Superior temporal gyrus (tissue), 1 donor: ENCODE measurements at regions not wholly inside any gene's neighbourhood (a gene's known extent, or its start where the extent isn't known, plus 50 kb on each side); places are given as distances from the start of the nearest gene placed in this dataset.

Experiments
- DNase-seq: peaks from one replicate; pipeline ENCODE4 v3.0.0-alpha.2; 2016; ENCODE audit errors: extremely low spot score

DNA sequence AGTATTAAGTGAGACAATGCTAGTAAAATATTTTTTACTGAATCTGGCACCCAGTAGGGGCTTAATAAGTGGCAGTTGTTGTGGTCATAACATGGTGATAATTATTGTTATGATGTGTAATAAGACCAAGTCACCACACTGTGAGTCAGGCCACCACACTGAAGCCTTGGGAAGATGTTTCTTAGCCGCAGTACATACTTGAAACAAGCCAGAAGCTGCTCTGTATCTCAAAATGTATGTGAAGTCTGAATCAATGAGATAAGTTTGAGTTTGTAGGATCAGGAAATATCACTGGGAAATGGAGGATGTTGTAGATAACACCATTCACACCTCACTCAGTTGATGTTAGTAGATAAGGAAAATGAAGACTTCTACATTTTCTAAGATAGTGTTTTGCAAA lies 51.3 kb upstream of the PTPN3 start:
- no peak for DNase-seq

DNA sequence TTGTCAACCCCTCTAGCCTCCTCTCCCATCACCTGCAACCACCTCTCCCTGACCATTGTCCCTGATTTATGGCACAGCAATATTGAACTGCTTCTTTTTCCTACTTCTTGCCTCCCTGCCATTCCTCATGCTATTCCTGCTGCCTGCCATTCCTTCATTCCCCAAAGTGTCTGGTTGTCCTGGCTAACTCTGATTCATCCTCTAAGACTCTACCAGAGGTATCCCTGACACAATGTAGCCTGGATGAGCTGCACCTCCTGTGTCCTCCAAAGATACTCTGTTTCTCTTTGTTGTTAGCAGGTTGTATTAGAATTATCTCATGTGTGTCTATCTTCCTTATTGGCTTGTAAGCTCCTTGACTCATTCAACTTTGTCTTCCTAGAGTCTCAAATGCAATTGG lies 53.5 kb upstream of the PTPN3 start:
- DNase-seq, result no peak

DNA sequence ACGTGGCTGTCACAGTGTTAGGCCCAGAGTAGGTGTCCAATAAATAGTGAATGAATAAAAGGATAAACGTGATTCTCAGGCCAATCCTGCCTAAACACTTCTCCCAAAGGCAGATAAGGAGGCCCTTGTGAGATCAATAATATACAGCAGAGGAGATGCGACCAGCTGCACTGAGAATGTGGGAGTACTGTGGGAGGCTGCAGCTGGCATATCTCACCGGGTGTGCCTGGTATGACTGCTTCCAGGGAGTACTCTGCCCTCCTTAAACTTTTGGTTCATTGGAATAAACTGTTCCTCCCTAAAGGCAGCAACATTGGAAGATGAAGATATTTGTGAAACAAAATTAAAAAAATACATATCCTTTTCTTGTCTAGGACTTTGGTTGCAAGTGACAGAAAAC lies 57.1 kb upstream of the PTPN3 start:
- no peak for DNase-seq

DNA sequence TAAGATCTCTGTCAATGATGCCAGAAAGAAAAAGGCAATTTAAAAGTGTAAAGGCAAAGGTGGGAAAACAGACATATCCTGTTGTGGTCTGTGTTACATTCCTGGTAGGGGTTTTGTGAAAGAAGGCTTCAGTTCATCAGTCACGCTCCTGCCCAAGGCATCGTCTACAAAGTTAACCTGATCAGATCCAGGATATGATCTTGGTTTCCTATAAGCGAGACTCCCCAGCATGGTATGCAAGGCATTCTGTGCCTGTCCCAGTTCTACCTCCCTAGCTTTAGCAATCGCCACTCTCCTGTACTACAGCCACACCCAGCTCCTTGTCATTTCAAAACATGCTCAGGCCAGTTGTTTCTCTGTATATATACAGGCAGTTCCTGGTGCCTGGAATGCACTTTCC lies 58.0 kb upstream of the PTPN3 start:
- DNase-seq, result no peak

DNA sequence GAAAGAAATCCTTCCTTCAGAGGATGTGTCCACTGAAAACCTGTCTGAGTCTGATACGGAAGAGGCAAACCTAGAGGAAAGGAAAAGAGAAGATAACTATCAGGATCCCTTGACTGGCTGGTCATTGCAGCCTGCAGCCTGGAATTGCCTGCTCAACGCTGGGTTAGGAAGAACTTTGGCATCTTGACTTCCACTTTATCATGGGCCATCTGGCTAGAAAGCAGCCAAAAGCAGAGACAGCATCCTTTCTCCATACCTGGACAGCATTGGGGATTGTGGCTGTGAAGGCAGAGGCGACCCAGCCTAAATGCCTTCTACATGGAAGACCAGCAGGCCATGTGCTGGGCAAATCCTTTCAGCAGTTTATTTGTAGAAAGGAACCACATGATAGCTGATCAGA lies 58.7 kb upstream of the PTPN3 start:
- DNase-seq, result no peak

DNA sequence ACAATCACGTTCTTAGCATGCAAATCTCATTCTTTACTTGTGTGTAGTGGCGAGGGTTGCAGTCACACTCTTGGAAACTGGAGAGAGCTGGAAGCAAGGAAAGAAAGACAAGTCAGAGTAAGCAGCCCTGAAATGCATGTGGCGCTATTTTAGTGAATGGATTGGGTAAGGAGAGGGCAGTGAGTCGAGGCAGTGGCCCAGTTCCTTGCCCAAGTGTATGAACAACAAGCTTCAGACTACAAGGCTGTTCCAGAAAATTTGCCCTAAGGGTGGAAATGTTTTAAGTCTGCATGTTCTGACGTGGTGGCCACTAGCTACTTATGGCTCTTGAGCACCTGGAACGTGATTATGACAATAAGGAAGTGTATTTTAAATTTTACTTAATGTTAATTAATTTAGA lies 59.4 kb upstream of the PTPN3 start:
- DNase-seq, result no peak

DNA sequence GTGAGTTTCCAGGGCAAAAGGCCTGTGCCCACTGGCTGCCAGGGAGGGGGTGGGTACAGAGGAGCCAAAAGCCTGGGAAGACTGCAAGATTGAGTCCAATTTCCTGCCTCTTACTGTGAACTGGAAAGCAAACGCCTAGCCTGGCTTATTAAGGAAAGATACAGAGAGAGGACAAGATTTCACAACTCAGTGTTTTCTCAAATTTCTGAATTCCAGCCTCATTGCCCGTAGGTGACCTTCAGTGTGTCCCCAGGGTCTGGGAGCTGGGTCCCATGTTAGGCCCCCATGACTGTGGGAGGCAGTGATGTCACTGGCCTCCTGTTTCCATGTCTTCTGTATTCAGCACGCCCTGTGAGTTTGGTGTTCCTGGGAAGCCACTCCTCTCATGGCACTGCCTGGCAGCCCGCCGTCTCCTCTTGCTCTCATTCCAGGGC lies 60.6 kb upstream of the PTPN3 start:
- no peak for DNase-seq

DNA sequence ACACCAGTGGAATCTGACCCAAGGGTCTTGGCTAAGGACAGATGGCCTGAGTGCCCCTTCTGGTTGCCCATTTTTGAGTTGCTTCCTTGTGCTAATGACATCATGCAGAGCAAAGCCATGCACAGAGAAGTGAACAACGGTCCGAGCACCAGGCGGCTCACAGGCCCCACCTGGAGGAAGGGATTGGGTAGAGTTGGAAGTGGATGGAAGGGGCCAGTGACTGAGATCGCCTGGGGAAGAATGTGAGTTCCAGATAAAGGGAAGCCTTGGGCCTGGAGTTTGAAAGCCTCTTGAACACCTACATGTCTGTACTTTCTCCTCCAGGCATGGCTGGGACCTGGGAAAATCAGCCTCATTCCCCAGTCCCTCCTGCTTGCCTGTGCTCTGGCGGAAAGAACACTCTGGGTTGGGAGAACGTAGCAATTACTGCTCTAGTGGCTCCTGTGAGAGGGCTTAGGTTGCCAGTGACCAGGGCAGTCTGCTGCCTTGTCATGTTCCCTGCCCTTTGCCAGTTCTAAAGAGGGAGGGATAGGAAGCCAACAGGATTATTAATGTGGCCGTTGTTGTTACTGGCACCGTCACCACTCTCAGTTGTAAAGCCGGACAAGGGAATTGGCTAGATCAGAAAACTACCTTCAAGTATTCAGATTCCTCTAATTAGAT lies 62.5 kb upstream of the PTPN3 start:
- DNase-seq, result no peak

DNA sequence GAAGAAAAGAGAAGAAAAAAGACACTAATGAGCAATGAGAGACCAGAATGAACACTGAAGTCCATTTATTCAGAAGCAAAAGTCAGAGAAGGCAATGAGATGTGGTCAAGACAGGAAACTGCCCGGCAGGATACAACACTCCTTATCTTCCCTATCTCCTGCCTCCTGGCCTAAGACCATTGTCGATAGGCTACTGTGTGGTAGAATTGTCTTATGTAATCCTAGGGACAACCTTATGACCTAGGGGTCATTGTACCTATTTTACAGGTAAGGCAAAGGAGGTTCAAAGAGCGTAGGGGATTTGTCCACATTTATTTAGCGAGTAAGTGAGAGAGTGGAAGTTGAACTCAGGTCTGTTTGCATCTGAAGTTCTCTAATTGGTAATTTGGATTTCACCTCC lies 63.0 kb upstream of the PTPN3 start:
- no peak for DNase-seq

DNA sequence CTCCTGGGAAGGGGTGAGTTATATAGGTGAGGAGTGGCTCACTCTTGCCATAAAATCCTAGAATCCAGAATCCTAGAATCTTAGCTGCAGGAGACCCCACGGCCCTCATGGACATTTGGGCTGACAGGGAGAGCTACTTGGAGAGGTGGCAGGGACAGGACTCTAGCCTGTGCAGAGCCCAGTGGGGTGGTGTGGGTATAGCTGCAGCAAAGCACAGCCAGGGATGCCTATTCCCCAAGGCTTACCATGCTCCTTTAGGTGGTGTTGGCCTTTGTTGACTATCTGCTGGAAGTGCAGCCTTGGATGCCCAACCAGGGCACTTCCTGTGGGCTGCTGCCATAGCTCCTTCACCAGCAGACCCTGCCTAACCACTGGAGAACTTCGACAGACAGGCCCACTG lies 70.0 kb upstream of the PTPN3 start:
- no peak for DNase-seq

DNA sequence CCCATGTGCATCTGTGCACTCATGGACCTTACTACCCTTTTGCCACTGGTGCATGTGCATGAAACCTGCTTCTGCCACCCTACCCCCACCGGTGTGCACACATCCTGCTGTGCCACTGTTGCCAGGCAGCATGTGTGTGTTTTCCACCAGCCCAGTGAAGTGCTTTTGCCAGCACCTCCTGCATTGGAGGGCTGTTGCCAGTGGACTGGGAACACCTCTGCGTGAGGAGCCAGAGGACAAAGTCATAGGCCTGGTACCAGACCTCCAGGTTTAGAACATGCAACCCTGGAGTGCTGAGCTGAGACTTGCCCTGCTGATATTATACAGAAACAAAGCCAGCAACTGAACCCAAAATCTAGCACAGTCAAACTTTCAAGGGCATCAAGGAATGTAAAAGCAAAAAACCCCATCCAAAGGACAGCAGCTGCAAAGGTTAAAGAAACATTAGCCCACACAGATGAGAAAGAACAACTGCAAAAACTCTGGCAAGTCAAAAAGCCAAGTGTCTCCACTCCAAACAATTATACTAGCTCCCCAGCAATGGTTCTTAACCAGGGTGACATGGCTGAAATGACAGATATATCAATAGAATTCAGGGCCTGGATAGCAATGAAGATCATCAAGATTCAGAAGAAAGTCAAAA lies 70.6 kb upstream of the PTPN3 start:
- no peak for DNase-seq

DNA sequence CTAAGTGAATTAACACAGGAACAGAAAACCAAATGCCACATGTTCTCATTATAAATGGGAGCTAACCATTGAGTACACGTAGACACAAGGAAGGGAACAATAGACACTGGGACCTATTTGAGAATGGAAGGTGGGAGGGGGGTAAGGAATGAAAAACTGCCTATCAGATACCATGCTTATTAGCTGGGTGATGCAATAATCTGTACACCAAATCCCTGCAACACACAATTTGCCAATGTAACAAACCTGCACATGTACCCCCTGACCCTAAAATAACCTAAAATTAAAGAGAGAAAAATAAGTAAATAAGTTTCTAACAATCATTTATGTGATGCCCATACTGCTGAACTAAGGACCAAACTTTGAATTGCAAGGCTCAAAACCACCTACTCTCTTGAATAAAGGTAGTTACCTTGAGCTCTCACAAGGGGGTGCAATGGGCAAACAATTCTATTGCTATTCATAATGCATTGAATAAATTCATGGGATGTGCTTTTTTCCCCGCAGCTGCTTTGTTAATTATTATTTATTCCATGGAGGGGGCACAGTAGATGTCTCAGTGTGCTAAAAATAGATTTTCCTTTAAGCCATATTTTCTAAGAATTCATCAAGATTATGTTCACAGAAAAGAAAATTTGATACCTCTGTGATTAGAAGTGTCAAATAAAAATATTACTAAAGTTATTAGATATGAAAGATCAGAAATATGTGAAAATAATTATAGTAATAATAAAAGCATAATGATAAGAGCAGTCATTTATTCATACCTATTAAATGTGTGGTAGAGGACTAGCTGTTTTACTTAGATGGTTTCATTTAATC lies 76.2 kb upstream of the PTPN3 start:
- peak; percentile 93 for DNase-seq

DNA sequence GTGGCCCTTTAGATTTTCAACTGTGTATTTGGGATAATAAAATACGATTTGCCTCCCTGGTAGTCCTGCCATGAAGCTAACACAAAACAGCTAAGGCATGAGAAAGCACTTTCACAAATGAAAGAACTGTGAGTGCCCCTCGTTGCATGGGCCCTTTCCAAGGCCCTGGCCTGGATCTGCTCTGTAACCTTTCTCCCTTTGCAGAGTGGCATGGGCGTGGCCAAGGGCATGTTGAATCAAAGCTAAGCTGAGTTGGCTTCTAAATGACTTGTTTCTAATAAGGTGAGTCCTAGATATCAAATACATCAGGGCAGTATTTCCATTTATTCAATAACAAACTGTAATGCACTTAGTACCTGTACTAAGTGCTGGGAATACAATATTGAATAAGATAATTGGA lies 78.7 kb upstream of the PTPN3 start:
- DNase-seq, result no peak

DNA sequence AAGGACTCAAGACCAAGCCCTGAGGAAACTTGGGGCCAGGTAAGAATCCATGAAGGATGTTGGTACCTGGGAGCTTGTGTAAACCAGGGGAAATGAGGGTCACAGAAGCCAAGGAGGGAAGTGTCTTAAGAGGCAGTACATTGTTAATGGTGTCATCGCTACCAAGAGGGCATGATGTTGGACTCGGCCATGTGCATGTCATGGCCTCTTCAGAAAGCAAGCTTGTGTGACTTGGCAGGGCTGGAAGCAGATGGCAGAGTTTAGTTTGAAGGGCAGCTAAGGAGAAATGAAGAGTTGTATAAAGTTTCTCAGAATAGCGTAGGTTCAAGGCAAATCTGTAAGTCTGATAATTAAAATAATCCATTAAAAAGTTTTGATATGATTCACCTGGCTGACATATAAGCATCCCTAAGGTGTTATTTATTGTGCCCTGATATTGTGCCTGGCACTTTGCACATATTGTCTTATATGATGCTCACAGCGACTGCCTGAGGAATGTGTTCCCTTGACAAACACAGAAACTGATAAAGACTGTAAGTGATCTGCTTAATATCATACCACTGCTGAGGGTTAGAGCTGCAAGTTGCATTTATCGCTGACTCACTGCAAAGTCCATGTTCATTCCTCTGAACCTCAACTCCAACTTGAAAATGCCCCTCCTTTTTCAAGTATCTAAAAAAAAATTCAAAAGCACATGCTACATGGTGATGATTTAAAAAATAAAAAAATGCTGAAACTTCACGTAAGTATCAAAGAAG lies 81.3 kb upstream of the PTPN3 start:
- no peak for DNase-seq

DNA sequence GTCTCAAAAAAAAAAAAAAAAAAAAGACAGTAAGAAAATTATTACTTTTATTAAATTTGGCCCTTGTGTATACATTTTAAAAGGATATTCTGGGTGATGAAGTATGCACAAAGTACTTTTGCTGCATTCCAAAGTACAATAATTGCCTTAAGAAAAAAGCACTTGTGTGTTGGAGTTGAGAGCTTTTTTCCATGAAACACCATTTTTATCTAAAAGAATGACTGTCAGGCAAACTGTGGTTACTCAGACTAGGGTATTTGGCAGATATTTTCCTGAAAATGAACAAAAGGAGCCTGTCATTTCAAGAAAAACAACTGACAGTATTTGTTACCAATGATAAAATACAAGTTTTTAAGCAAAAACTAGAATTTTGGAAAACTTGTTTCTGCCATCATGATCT lies 84.3 kb upstream of the PTPN3 start:
- DNase-seq, result no peak

DNA sequence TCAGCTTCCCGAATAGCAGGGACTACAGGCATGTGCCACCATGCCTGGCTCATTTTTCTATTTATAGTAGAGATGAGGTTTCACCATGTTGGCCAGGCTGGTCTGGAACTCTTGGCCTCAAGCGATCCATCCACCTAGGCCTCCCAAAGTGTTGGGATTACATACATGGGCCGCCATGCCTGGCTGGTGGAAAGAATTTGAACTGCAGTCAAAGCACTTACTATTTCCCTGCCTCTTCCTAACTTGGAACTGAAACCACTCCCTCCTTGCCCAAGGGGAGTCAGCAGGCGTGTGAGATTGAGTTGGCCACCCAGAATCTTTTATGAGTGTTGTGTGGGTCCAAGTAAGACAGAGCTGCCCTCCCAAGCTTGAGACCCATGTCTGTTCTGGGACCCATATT lies 86.1 kb upstream of the PTPN3 start:
- DNase-seq, result no peak

DNA sequence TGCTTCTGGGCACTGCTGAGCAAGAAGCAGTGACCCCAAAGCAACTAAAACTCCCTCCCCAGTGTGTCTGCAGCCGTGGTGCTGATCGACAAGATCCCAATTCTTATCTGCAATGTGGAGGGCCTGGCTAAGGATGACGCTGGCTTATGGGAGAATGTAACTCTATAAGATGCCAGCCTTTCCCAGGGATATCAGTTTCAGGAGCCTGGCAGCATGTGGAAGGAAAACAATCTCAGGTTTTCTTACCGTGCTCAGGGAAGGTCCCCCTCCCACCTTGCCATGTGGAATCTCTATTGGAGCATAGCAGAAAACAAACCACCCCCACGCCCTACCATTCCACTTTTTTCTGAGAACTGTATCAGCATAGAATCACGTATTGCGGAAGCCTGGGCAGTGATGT lies 87.7 kb upstream of the PTPN3 start:
- no peak for DNase-seq

DNA sequence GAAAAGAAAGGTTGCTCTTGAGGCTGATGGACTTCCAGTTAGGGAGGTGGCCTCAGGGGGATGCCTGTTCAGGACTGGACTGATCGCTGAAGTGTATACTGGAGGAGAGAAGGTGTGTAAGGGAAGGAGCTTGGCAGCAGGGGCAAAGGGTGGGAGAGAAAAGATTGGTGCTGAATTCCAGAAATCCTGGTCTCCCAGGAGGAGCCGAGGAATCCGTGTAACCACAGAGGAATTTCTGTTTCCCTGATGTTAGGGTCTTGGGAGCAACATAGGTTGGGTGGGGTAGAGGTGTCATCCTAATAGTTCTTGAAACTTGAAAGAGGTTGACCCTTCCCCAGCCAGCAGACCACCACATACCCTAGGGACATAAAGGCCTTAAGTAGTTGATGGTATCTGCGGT lies 88.9 kb upstream of the PTPN3 start:
- DNase-seq, result no peak

DNA sequence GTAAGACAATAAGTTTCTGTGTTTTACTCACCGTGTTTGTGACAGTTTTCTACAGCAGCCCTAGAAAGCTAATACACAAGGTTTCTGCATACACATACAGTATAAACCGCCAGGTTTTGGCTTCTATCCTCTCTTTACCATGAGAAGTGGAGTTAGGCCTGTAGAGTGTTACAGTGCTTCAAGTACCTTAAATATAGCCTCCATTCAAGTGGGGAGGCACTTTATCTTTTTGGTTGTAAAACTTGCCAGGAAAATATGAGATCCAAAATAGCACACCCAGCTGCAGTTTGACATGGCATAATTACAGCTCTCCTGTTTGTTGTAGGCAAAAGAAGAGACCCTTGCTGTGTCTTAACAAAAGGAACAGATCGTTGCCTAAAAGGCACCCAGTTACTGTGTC lies 90.3 kb upstream of the PTPN3 start:
- DNase-seq, result no peak

DNA sequence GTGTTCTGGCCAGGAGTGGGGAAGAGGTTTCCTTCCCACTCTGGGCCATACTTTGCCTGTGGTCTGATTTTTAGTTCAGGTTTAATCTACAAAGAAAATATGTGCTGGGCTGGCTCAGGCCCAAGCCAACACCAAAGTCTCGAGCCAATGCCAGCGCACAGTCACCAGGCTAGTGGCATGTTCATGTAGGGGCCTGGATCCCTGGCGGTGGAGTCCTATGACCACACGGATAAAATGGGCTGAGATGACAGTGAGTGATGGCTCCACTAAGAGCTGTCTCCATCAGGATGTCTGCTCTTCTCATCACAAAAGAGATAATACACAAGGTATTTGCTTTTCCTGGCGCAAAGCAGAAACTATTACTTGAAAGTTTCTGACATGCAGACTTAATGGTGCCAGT lies 92.9 kb upstream of the PTPN3 start:
- no peak for DNase-seq

DNA sequence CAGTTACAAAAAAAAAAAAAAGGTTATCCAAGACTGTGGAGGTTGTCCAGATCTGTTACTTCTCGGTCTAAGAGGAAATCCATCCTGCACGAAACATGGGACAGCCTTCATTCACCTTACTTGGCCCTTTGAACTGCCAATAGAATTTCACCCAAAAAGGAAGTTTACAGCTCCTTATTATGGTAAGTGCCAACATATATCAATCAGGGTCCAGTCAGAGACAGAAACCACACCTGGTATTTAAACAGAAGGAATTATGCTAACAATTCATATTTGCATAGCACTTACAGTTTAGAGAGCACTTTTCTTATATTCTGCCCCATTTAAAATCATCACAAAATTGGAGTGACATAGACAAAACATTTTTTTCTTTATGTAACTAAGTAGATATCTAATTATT lies 93.6 kb upstream of the PTPN3 start:
- DNase-seq, result no peak

DNA sequence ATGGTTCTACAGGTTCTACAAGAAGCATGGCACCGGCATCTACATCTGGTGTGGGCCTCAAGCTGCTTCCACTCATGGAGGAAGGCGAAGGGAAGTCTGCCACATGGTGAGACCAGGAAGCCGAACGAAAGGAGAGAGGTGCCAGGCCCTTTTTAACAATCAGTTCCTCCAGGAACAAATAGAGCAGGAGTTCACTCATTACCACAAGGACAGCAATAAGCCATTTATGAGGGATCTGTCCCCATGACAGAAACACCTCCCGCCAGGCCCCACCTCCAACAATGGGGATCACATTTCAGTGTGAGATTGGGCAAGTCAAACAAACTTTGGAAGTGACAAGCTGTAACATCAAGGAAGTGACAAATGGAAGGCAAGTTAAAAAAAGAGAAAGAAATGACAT lies 95.5 kb upstream of the PTPN3 start:
- no peak for DNase-seq
